HG03432 (cell line): ENCODE measurements at regions not wholly inside any gene's neighbourhood (a gene's known extent, or its start where the extent isn't known, plus 50 kb on each side); places are given as distances from the start of the nearest gene placed in this dataset.

Experiments used
- ATAC-seq: cut with Tn5 transposase; IDR thresholded peaks from one replicate; pipeline ENCODE4 v1.9.1; 2021; ENCODE audit warnings: mild to moderate bottlenecking, moderate library complexity; ENCODE audit not compliant: unreplicated experiment

DNA sequence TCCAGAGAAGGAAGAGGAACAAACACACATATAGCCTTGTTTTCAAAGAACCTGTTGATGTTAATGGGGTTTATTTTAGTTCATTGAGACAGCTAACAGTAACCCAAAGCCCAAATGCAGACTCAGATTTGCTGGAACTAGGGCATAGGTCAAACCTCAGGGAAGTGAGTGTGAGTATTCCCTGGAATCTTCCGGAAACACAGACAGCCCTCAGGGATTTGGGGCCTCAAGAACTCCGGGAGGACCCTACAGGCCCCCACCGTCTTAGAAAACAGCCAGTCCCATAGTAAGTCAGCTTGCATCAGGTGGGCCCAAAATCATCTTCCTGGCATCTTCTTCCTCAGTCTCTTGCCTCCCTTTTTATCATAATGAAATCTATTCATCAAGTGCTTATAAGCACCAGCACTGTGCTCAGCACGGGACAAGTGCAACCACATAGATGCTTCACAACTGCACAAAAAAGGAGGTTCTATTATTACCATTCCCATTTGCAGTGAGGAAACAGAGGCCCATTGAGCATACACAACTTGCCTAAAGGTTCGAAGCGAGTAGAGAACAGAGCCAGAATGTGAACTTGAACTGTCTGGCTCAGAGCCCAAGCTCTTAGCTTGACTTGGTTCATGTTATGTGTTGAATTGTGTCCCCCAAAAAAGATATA is 50.2 kb upstream of the BCL11A start:
- no peak for ATAC-seq

DNA sequence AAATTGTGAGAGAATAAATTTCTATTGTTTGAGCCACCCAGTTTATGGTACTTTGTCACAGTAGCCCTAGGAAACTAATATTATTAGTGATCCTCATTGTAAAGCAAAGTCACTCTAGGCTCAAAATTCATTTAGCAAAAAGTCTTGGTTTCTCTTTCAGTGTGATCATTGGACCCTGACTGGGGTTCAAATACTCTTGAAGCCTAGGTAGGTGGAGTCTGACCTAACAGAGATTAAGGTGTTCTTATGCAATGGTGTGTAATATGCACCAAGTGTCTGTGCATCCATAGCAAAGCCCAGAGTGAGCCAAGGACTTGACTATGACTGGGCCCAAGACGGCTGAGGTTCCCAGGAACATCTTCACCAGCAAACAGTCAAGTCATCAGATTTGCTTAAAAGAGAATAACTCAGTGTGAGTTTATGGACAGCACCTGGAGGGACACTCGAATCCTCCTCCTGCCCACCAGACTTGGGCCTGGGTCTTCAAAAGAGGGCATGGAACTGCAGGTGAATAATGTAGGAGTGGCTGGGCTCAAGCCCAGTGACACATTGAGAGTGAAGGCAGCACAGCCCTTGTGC is 51.1 kb upstream of the BCL11A start:
- ATAC-seq, result no peak

DNA sequence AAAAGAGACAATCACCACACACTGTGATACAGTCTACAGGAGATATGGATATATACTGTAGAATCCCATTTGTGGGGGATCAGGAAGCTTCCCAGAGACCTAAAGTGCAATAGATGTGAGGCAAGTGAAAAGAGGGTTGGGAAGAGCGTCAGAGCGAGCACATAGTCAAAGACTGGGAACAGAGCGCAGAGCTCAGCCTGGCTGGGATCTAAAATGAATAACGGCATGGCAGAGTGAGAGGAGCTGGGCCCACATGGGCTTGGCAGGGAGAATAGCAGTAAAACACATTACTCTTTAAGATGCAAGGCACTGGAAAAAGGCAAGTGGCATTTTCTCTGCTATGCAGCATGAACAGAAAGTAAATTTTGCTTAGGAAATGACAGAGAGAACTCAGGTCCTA is 52.4 kb upstream of the BCL11A start:
- ATAC-seq, result no peak

DNA sequence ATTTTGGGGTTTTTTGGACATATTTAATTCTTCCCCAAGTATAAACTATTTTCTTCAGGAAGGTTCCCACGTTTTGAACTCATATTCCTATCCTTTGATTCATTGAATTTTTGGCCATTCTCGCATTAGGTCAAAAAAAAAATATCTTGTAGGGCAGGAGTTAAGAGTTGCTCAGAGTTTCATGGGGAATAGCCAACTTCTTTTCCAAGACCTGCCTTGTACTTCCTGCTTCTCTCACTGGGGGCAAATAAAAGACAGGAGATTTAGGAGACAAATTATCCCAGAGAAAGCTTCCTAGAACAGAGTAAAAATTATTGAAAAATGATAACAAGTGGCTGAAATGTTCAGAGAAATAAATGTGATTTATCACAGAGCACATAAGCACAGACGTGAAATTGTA is 55.2 kb upstream of the BCL11A start:
- no peak for ATAC-seq

DNA sequence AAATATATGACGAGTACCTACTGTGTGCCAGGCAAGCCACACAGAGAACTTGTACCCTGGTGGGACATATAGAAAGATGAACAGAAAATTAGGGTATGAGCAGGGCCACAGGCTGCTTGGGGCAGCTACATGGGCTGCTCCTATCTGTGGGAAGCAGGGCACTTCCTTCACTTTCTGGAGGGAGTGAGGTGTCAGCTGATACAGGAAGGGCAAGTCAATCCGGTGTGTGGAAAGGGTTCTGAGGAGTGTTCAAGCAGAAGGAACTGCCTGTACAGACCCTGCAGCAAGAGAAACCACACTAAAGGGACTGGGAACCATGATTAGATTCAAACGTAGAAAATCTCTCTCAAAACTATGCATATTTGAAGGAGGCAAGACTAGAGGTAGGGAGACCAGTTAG is 58.6 kb upstream of the BCL11A start:
- ATAC-seq, result no peak

DNA sequence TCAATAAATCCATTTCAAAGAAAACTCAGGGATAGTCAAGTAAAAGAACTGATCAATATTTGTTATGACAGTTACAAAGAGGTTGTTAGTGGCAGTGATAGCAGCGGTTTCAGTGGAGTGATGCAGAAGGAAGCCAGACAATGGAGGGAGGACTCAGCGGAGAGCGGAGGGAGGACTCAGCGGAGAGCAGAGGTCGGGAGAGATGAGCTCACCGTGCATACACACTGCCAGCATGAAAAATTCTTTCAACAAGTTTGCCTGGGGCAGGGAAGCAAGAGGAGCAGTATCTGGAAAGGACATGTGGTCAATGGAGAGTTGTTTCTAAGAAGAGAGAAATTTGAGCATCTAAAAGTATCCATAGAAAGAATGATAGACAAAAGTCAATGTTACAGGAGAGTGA is 60.9 kb upstream of the BCL11A start:
- ATAC-seq, result no peak

DNA sequence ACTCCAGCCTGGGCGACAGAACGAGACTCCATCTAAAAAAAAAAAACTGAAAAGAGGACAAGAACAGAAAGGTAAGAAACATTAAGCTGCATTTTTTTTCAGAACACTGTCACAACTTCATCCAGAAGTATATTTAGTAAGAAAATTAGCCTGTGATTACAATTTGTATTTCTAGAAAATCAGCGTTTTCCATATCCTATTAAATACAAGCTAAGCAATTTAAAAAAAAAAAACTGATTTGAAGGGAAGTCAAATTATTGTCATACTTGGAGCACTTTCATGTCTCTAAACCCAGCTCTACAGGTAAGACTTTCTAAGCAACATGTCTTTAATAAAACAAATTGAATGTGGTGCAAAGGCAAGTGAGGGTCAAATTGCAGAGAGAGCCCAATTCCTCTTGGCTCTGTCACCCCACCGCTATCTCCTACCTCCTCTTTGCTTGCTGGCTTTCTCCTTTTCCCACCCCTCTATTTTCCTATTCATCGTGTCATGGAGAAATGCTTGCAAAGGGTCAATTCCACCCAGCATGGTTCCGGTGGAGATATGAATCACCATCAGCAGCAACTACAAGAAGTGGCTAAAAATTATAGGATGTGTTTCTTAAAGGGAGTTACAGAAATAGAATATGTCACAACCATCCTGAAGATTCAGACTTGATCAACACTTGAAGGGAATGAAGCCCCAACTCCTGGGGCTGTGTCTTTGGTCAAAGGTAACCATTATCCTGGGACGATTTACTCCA is 68.4 kb upstream of the BCL11A start:
- no peak for ATAC-seq

DNA sequence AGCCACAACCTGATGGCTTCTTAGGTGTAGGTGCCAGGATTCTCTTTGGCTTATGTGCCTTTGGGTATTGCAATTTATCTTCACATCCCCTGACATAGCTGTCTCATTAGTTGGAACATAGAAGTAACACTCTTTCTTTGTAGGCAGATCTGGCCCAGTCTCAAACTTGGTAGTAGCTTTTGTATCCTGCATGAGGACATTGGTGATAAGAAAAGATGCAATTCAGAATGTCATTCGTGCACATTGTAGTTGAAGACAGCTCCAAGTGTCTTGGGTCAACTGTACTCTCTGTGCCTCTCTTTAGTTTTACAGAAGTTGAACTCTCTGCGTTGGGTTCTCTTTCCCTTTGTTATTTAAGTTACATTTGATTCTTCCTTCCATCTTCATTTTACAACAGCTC is 69.6 kb upstream of the BCL11A start:
- no peak for ATAC-seq

DNA sequence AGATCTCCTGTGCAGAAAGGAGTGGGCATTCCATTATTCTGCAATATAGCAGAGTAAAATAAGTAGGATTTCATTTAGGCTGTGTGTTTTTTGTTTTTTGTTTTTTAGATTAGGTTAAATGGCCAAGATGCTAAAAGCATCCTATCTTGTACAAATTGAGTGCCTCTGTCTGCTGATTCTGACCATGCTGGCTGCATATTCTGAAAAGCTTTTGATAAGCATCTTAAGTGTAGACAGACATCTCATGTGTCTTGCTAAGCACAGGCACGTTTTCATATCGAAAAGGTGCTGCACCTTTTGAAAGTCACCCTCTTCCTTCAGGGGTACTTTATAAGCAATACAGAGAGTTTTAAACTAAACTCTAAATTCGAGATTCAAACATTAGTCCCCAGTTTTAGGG is 74.0 kb upstream of the BCL11A start:
- ATAC-seq, result no peak

DNA sequence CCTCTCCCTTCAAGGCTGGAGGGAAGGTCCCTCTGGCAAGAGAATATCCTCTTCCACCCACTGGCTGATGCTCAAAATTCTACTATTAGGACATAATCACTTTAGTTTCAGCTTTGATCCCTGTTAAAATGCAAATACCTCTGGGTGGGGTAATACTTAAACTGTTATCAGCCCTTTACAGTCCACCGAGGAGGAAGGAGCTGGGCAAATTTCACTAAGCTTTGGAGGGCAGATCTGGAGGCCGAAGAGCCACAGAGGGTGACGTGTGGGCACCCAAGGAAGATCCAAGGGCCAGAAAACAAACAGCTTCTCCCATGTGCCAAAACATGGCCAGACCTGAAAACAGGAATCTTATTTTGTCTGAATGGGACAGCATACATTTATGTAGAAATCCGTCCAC is 74.6 kb upstream of the BCL11A start:
- ATAC-seq, result no peak

DNA sequence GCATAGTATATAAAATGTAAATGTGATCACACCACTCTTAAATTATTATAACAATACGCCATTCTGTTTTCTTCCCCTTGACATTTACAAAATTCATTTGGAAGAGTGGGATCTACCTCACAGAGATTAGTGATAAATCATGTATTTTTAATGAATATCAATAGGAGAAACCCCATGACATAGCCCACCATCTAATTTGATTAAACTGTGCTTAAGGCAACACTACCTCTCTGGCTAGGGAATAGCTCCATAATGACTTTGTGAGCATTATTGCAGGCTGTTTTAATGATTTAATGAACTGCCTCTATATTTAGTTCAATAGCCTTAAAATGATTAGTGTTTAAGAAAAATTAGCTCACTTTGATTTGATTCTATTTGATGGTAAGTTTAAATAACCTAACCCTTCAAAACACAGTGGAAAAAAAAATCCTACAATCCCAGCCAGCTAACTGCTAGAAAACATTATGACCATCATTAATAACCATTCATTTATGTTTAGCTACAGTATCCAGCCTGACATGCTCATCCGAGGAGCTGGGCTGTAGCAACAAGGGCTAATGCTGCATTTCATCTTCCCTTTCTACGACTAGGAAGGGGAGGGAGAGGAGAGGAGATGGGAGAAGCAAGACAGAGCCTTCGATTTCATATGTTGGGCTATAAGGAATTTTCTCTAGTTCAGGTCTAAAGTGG is 75.3 kb upstream of the BCL11A start:
- no peak for ATAC-seq

DNA sequence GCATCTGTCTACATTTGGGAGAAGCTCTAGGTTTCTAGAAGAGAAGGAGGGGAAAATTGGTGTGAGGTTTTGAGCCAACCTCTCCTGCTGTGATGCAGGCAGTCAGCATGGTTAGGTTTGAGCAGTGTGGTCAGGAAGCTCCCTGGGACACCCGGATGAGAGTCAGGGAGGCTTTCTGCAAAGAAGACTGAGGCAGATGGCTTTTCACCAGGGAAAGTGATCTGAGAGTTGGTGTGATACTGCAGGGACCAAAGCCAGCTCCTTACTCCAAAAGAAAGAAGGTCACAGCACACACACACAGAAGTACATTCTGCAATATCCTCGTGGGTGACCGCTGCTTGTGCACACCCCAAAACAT is 75.8 kb upstream of the BCL11A start:
- no peak for ATAC-seq

DNA sequence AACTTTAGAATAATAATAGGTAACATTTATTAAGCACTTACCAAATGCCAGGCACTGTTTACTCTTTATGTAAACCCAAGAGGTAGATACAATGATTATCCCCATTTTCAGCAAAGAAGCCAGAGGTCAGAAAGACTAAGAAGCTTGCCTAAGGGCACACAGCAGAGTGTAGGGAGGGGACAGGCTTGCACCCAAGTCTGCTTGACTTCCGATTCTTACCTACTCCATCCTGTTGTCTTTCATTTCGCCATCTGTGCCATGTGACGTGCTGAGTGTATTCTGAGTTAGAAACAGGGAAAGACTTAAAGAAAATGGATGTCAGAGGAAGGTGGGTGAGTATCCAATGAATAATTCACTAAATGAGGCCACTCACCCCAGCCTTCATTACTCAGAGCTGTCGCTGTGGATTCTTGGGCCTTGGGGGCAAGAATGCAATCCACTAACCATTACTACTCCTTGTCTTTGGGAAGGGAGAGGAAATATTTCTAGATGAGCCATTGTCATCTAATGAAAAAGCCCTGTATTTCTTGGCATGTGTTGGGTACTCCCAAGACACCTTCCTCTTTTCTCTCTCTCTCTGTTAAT is 76.4 kb upstream of the BCL11A start:
- no peak for ATAC-seq

DNA sequence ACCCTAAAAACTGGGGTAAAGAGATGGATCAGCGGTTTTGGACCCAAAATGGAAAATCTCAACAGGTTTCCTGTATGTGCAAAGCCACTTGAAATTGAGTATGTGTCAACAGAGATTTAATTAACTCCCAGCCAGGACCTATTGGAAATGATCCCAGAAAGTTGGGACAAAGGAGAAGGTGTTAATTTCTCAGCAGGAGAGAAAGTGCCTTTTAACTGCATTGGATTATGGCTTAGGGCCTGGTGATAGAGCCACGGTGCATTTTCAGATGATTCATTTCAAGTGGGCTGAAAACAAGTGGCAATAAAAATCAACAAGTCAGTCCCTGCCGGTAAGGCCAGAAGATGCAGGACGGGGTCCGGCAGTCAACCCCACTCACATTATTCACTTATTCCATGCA is 80.2 kb upstream of the BCL11A start:
- ATAC-seq, result no peak

DNA sequence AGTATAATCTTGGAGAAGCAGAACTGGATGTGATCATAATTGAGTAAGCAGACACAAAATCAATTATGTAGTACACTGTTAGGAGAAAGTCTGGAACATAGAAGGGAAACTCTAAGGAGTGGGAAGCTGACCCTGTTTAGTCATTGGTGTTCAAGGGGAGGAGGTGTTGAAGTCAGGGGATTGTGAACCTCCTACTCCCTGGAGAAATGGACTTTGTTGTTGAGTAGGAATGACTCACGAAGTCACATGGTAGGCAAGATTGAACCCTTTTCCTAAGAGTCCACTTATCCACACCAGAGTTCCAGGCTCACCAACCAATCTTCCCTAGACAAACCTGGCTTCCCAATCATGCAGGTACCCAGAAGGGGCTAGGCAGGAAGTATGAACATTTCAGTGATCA is 81.0 kb upstream of the BCL11A start:
- ATAC-seq, result no peak

DNA sequence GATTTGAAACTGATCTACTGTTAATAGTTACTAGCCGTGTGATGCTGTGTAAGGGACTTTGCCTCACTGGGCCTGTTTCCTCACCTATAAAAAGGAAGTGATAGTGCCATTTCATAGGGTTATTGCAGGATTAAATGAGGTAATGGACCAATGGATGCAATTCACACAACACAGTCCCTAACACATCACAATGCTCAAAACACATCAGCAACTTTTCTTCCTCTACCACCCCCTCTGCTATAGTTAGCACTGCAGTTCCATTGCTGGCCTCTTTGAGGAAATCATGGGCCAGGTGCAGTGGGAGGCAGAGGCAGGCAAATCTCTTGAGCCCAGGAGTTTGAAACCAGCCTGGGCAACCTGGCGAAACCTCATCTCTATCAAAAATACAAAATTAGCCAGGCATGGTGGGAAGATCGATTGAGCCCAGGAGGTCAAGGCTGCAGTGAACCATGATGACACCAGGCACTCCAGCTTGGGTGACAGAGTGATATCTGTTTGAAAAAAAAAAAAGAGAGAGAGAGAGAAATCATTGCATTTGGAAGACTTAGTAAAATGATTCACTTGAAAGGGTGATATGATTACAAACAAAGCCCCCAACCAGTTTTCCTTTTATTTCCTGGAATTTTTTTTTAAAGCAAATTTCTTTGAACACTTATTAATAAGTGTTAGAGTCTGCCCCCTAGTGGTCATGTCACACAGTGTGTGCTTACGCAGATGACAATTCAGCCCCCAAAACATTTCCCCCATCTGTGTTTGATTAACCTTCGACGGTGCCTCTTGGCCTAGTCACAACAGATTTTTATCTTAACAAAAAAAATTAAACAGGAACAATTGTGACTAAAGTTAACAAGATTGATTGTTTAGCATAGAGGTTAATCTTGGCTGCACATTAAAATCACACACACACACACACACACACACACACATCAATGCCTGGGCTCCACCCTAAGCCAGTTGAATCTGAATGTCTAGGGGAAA is 88.6 kb upstream of the BCL11A start:
- ATAC-seq, result peak; percentile 77

DNA sequence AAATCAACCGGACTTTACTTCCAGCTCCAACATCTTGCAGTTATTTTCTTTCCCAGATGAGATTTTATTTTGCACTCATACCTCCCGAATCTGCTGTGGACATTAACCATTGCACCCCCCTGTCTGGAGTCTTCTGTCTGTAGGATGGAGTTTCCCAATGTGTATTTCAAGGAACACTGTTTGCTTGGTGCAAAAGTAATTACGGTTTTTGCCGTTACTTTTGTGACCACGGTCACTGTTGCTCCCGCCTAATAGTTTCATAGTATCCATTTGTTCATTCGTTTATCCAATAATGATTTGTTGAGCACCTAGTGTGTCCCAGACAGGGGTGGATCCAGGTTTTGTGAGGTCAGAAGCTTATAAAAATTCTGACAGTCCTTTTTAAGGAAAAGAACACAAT is 90.3 kb upstream of the BCL11A start:
- ATAC-seq, result no peak

DNA sequence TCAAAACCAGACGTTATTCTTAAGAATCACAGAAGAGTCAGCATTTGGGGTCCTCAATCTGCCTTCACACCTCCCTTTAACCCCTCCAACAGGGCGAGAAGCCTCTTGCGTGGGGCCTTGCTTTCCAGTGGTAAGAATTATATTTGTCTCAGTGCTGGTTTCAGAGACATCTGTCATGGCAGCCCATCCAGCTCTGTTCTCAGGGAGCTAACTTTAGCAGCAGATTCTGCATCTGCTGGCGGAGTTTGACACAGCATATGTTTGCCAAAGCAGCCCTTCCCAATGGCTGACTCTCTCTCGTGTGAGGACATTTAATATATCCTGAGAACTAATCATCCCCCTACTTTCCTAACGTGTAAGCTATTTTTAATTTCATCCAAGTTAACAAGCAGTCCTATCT is 91.5 kb upstream of the BCL11A start:
- ATAC-seq, result no peak

DNA sequence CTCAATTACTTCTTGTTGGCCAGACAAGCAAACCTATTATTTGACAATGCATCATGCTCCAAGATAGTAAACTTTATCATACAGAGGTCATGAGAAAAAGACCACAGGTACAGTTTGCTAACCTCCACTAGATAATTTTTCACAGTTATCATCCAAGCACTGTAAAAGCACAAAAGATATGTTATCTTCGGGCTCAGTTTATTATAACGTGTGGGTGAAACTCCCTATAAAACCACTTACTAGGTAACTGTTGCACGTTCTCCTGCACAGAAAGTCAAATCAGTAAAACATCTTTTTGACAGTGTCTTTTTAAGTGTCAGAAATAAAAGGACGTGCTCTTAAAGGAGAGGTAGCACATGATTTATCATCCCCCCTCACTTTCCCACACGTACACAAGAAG is 94.7 kb upstream of the BCL11A start:
- ATAC-seq, result no peak

DNA sequence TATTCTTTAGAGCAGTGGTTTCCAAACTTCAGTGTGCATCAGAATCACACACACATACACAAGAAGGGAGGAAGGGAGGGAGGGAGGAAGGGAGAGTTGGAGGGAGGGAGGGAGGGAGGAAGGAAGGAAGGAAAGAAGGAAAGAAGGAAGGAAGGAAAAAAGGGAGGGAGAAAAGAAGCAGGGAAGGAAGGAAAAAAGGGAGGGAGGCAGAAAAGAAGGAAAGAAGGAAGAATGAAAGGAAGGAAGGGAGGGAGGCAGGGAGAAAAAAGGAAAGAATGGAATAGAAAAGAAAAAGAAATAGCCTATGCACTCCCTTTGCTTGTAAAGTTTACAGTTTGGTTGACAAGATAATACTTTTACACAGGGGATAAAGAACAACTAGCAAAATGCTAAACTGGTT is 96.3 kb upstream of the BCL11A start:
- ATAC-seq, result no peak
